NCI-H1694 treated with DMSO at 0.1 percent for 48 hours (cell line): ENCODE measurements at regions not wholly inside any gene's neighbourhood (a gene's known extent, or its start where the extent isn't known, plus 50 kb on each side); places are given as distances from the start of the nearest gene placed in this dataset.
"Not testable (repeated sequence)": the region's sequence is repeated elsewhere in the genome, so short reads cannot be mapped to it uniquely, and the experiment has no call there.

Experiments
- DNase-seq: peaks from one replicate; lab custom pipeline; 2025; lab: John Stamatoyannopoulos, UW

DNA sequence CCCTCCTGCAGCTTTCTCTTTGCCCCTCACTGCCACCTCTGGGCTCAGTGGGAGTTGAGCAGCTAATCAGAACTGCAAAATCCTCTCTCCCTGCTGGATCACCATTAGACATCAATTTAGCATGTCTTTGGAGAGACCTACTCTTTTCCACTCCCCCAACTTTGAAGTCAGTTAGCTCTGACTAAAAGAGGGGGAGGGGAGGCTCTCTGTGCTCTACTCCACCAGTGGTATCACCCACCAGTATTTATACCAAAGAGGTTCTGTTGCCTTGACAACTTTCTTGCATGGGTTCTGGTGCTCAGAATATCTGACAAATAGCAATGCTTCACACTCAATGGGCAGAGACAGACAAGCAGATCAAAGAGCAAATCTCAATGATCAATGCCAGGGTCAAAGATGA is 146.2 kb upstream of the ROPN1 start:
- no peak for DNase-seq

DNA sequence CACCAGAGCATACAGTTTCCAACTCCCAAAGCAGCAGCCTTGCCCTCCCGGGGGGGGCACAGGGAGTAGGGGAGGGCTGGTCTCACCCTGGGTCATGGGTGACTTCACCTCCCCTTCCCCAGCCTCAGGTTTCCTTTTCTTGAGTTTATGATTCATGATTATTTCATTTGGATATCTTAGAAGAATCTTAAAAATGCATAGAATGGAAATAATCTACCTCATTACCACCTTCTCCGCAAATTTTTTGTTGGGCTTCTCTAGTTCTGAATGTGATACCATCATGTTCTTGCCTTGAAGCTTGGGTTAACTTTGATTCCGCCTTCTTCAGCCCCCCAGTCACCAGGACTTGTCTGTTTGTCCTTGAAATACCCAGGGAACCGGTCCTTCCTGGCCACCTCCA is 148.8 kb upstream of the ROPN1 start:
- no peak for DNase-seq

DNA sequence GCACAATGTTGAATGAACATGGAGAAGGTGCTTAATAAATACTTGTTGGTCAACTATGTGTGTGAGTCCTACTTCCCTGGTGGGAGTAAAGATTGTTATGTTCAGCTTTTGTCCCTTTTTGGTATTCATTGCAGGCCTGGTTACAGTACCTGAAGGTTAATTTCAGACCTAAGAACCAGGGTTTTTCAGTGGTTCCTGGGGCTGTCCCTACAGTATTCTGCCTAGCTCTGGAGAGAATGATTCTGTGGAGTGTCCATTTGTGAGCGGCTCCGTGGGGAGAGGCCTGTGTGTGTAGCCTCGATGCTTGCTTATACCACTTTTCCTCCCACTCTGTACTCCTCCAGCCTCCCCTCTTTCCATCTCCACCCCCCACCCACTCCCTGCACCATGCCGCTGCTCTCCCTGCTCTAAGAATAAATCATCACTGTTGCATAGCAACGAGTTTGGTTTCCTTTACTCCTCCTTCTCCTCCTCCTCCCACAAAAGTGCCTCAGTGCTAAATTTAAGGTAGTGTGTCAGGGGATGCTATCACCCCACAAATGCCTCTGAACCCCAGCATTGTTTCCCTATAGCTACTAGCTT is 150.6 kb upstream of the ROPN1 start:
- DNase-seq, result no peak

DNA sequence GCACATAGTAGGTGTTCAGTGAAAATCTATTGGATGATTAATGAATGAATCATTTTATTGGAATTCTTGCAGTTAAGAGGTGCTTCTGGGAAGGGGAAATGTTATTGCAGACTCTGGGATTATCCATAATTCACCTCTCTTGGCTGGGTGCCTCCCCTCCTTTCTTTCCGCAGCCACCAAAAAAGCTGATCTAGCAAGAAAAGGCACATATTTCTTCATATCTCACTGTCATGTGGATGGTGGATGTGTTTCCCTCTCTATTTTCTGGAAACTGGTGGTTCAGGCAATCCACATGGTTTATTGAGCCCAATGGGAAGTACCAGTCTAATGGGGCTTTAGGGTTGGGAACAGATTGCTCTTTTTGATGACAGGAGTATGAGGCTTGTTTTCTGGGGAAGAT is 151.1 kb upstream of the ROPN1 start:
- no peak for DNase-seq

DNA sequence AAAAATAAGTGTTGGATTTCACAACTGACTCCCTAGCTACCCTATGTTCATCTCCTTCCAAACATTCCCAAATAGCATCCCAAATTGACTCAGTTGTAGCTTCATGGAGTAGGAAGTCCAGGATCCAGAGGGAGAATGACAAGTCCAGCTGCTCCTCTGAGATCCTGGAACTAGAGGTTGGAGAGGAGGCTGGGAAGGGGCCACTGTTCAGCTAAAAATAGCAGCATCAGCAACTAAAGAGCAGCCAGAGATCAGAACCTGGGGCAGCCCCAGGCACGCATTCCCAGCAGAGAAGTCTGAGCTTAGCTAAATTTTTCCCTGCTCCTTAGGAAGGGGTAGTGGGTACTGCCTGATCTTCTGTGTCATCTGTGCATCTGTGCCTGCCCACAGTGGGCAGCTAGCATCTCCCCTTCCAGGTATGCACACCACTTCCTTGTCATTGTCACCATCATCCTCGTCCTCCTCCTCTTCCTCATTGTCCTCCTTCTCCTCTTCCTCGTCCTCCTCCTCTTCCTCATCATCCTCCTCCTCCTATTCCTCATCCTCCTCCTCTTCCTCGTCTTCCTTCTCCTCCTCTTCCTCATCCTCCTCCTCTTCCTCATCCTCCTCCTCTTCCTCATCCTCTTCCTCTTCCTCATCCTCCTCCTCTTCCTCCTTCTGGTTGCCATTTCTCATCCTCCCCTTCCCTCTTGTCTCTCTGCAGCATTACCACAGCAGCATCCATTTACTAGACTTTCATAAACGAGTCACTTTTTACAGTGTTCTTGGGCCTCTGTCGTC is 152.3 kb upstream of the ROPN1 start:
- DNase-seq, result no peak

DNA sequence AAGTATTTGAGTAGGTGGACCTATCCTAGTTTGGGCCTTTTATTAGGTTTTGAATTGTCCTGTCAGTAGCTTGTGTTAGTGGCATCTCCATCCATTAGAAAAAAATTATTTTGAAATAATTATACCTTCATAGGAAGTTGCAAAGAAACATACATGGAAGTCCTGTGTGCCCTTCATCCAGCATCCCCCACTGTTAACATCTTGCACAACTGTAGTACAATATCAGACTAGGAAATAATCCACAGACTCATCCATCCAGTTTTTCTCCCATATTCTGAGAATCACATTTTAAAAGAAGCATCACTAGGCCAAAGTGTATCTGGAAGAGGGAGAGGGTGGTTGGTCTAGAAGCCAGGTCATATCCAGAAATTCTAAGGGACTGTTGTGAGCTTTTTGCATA is 155.5 kb upstream of the ROPN1 start:
- DNase-seq, result no peak

DNA sequence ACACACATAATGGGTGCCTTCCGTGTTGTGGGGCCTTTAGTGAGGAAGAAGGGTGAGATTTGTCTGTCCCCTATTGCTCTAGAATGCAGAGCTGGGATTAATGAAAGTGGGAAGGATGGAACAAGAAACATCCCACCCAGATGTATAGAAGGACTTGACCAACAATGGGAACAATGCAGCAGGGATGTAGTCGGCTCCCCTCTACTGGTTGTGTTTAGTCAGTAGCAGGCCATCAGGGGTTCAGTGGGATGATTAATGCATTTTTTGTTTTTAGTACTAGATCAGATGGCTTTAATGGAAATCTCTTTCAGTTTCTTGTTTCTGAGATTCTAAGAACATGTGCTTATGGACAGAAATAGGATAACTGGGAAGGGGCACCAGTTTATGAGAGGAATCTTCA is 156.0 kb upstream of the ROPN1 start:
- no peak for DNase-seq

DNA sequence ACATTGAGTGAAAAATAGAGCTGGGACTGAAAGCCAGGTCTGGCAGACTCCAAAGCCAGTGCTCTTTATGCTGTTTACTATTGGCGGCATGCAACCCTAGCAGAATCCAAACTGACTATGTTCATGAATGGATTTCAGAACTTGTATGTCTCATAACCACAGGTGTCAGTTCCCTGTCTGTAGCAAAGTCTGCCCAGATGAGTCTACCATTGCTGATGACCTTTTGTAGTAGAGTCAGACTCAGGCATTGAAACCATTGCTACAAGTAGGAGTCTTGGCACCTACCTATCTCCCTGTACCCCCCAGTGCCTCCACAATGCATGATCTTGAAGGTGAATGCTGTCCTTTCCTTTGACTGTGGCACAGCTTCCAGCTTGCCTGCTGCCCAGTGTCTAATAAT is 157.2 kb upstream of the ROPN1 start:
- DNase-seq, result no peak

DNA sequence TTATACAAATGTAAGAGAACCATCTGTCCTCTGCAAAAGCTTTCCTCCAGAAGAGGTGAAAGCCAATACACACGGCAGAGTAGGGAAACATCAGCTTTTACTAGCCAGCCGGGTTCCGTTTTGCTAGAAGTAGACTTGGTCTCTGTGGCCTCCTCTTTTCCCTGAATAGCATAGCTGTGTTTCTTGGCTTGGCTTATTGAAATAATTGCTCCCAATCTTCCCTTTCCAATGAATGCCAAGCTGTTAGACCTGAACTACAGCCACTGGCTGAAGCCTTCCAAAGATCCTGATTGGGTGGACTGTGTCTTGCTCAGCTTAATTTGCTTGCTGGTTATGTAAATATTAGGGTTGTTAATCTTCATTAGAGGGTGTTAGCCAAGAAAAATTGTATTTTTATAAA is 157.8 kb upstream of the ROPN1 start:
- peak; percentile 30 for DNase-seq

DNA sequence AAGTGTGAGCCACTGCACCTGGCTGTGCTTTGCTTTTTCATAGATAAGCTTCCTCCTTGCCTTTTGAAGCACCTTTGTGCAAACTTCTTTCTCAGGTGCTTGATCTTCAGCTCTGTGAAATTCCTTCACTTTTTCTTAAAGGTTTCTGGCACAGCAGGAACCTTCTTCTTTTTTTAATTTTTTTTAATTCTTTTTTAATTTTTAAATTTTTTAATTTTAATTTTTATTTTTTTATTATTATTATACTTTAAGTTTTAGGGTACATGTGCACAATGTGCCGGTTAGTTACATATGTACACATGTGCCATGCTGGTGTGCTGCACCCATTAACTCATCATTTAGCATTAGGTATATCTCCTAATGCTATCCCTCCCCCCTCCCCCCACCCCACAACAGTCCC is 161.0 kb upstream of the ROPN1 start:
- not testable (repeated sequence) for DNase-seq

DNA sequence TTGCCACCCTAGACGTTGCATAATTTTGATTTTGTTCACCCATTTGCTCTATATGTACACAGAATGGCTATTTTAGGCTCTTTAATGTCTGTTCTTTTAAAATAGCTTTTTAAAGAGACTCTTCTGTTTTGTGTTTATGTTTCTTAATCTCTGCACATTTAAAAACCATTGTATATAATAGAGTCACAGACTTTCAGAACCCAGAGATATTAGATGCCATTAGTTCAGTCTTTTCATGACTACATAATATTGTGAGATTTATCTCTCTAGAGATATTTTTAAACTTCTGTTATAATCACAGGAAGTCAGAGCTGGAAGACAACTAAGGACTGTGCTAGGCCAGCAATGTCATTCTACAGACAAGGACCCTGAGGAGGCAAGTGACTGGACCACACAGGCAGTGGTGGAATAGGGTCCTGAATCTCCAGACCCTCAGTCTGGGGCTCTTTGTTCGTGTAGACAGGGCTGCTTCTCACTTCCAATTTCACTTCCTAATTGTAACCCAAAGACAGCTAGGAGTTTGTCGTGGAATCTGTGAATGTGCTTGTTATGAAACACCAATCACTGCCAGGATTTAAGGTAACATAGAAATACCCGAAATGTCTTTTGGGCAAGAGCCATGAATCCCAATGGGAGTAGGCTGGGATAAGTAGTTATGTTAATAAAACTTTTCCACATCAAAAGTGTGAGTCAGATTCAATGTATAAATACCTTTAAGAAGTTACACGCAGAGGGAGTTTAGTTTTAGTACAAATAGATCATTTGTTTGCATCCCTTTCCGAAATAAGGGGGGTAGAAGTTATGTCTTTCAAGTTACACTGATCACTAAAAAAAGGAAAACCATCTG is 165.2 kb upstream of the ROPN1 start:
- DNase-seq, result no peak

DNA sequence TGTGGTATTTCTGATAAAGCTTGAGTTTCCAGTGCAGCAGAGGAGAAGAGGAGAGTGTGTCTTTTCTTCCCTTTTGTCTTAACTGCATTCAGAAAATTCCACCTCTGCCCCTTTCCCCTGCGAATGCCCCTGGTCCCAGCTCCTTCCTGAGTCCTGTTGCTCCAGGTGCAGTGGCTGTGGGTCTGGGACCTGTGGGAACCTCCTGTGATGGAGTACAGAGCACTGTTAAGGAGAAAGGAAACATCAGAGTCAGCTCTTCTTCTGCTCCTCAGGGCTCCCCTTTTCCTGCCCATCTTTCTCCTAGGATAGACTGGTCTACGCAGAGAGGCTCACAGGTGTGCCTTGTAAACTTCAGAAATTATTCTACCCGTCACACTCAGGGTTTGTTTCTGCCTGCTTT is 165.8 kb upstream of the ROPN1 start:
- DNase-seq, result no peak

DNA sequence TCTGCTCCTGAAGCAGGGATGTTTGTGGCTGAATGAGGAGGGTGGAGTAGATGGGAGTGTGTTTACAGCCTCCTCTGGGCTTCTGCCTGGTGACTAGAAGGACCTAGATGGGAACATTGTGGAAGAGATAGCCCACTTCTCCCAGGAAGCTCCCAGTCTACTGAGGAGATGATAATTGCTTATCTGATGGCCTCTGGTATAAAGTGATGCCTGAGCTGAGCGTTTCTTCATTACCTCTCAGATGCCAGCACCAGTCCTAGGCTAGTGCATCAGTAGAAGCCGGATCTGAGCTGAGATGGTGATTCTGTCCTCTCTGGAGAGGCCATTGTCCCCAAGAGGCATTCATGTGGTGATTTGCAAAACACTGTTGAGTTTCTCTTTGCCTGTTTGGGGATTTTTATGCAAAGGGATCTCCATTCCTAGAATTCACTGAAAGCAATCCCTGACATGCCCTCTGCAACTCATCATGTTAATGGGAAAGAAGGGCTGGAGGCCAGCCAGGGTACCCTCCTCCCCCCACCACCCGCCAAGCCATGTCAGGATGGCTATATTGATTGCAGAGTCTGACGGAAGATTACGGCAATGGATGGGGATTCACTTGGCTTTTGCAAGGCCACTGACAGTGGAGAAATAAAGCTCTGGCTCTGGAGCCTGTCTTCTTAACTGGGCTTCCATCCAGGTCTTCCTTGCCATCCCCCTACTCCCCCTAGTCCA is 166.4 kb upstream of the ROPN1 start:
- DNase-seq, result no peak

DNA sequence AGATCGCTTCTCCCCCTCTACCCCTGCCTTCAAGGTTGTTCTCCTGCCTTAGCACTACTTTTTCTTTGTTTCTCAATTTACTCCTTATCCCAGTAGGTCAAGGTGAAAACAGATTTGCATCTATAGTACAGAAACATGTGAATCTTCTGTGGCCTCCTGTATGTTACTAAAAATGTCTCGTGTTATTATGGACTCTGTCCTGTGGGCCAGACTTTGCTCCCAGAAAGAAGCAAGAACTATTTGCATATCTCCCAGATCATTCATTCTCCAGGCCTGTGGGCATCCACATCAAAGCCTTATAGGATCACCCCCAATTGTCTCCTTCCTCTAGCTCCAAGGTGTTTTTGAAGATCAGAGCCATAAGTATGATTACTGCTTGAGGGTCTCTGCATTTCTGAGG is 169.5 kb upstream of the ROPN1 start:
- no peak for DNase-seq

DNA sequence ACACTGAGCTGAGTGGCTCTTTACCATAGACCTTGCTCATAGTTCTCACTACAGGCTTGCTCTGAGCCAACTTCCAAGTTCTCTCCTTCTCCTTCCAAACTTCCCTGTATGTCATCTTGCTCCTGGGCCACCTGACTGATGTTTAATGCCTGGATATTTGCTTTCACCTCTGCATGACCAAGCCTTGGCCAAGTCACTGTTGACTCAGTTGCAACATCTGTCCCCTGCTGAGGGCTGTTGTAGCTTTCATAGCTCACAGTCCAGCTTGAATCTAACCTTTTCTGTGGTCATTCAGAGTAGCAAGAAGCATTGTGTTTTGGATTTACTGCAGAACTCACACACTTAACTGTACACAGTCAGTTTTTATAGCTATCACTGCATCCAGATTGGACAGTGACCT is 171.8 kb upstream of the ROPN1 start:
- DNase-seq, result no peak

DNA sequence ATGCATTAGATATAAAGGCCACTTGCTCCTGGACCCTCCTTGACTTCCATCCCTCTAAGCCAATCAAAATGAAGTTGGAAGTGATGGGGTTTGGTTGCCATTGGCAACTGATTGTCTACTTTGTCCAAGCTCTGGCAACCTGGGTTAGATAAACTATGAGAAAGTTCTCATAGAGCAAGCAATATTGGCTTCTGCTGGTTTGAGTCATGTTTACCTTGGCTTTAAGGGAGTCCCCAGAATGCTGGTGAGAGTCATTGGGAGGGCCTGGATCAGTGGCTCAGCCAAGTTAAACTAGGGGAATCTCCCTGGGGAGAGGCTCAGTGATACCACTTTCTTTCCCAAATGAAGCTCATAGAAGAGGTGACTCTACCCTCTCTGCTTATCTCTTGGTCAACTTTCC is 176.3 kb upstream of the ROPN1 start:
- no peak for DNase-seq

DNA sequence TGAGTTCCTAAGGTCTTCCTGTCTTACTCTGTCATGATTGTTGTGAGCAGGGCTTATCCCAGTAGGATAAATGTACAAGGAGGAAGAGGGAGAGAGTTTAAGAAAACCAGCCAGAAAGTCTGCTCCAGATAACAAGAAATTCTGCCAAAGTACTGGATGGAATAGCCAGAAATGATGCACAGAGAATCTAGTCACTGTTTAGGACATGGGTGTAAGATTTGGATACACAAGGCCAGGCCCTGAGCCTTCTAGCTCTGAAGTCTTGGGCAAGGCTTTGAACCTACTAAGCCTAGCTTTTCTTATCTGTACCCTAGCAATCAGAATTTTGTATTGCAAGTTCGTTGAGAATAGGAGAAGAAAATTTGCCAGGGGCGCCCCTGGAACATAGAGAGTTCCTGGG is 180.4 kb upstream of the ROPN1 start:
- no peak for DNase-seq

DNA sequence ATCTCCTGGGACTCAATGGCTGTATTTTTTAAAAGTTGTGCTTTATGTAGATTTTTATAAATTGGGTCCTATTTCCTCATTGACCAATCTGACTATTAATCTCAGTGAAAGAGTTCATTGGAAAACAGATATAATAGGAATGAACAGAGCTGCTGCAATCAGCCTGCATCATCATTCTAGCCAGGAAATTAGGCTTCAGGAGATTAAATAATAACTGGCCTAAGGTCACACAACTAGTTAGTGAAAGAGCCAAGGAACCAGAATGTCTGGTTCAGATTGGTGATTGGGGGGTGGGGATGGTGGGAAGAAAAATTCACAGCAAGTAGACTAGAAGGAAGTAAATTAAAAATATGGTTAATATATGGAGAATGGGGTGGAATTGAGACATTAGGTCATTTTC is 180.9 kb upstream of the ROPN1 start:
- DNase-seq, result no peak

DNA sequence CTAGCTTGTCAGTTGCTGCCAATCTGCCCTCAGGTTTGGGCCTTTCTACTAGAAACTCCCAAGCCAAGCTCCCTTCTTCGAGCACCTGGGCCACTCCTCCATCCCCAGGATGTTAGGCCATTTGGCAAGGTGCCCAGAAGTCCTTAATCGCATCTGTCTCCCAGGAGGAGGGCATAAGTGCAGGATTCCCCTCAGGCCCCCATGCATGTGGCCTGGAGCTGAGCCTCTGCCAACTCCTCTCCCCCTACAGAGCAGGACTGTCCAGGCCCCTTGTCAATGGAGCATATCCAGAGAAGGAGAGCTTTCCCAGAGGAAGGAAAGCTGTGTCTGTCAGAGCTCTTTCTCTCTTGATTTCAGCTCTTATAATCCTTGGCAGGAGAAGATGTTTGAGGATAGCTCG is 182.6 kb upstream of the ROPN1 start:
- peak; percentile 44 for DNase-seq

DNA sequence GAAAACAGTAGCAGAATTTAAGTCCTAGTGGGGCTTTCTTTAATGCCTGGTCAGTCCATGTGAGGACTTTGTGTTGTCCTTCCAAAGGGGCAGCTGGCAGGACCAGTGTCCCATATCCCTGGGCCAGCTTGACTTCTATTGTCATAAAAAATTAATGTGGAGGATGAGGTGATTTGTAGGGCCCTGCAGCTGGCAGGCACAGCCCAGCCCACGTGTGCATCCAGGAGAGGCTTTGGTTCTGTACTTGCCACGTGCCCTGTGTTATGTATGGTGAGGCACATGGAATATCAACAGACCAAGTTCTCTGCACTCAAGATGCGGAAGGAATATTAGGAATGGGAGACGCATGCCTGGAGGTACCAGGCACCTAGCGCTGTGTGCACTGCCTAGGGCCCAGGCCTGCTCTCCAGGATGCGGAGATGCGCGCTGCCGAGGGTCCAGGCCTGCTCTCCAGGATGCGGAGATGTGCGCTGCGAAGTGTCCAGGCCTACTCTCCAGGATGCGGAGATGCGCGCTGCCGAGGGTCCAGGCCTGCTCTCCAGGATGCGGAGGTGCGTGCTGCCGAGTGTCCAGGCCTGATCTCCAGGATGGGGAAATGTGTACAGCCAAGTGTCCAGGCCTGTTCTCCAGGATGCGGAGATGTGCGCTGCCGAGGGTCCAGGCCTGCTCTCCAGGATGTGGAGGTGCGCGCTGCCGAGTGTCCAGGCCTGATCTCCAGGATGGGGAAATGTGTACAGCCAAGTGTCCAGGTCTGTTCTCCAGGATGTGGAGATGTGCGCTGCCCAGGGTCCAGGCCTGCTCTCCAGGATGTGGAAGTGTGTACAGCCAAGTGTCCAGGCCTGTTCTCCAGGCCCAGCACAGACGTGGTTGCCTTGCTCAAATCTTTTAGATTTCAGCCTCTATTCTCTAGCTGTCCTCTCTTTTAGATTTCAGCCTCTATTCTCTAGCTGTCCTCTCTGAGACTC is 183.3 kb upstream of the ROPN1 start:
- DNase-seq, result no peak

DNA sequence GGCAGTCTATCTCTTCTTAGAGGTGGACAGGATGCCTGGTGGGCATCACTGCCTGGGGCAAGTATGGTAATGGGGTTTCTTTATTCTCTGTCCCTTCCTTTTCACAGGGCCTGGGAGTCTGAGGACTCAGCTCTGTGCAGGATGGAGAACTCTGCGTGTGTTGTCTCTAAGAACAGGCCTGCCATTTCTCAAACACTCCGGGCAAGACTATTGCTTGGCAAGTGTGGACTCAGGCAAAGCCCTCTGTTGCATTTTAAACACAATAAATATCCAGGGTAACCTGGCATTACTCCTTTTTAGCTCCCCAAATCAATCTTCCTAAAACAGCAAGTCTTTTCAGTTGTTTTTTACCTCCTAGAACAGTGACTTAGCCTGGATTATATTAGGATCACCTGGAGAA is 185.1 kb upstream of the ROPN1 start:
- no peak for DNase-seq
